GM18870 (cell line): ENCODE measurements at regions not wholly inside any gene's neighbourhood (a gene's known extent, or its start where the extent isn't known, plus 50 kb on each side); places are given as distances from the start of the nearest gene placed in this dataset.

ENCODE experiments used
- ATAC-seq: cut with Tn5 transposase; IDR thresholded peaks from one replicate; pipeline ENCODE4 v1.9.1; 2021; ENCODE audit warnings: moderate library complexity; ENCODE audit not compliant: unreplicated experiment

- no peak for ATAC-seq
Measured at GRCh38 chr3:159586571-159587202, 401.9 kb upstream of the IL12A start.

DNA sequence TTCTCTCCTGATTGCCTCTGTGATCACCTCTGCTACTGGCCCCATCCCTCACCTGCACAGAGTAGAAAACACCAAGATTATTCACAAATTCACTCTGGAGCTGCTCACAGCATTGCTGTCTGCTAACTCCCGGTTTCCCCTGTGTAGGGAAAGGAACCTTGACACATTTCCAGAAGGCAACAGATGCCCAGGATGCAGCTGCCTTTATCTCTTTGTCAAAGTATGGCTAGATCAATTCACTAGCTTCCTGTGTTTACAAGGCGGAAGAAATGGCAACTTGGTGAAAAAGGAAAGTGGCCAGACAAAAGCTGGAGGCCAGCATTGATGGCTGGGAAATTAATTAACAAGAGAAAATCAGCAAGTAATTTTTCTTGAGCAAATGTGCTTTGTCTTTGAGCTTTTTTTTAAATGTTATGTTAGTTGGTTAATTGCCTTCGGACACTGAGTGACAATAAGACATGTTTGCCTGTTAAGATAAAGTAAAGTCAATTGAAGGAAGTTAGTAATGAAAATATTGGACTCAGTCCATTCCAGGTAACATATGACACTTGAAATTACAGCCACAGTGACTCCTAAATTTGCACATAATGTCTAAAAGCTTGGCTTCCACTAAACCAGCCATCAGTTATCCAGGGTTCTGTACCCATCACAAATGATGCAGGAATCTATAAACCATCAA lies 394.6 kb upstream of the IL12A start:
- no peak for ATAC-seq

GRCh38 chr3:159600291-159600690 lies 388.3 kb upstream of the IL12A start:
- ATAC-seq: no peak

- ATAC-seq: no peak
Measured at GRCh38 chr3:159604151-159604581, 384.5 kb upstream of the IL12A start.

GRCh38 chr3:159605101-159605500 lies 383.5 kb upstream of the IL12A start:
- ATAC-seq: no peak

- ATAC-seq: no peak
Measured at GRCh38 chr3:159605776-159606175, 382.9 kb upstream of the IL12A start.

DNA sequence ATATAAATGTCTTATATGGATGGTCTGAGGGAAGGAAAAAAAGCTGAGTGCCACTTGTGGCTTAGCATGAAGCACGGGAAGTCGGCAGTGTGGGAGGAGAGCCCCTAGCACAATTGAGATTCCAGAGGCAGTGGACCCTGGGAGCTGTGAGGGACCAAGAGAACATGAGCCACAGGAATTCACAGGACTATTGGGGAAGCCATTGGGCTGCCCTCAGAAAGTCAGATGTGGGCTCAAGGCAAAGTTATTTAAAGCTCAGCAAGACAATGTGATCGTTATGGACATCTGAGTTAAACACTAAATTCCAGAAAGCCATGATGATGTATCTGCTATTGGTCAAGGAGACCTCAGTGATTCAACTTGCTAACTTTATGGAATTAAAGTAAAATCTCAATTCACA lies 380.8 kb upstream of the IL12A start:
- ATAC-seq: no peak

DNA sequence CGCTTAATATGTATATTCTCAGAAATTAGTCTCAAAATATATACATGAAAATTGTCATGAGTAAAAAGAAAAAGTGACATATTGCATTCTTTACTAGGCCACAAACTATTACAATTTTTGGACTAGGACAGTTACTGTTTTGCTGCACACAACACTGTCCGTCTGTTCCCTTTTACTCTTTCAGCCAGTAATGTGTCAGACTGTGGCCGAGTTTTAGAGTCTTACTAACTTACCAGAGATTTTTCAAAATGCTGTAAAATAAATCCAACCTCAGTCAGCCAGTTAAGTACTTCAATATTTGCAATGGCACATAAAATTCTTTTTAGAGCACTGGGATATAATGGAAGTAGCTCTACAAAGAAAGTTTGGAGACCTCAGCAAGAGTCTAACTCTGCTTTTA lies 380.3 kb upstream of the IL12A start:
- no peak for ATAC-seq

GRCh38 chr3:159609625-159610024 lies 379.0 kb upstream of the IL12A start:
- ATAC-seq: no peak

DNA sequence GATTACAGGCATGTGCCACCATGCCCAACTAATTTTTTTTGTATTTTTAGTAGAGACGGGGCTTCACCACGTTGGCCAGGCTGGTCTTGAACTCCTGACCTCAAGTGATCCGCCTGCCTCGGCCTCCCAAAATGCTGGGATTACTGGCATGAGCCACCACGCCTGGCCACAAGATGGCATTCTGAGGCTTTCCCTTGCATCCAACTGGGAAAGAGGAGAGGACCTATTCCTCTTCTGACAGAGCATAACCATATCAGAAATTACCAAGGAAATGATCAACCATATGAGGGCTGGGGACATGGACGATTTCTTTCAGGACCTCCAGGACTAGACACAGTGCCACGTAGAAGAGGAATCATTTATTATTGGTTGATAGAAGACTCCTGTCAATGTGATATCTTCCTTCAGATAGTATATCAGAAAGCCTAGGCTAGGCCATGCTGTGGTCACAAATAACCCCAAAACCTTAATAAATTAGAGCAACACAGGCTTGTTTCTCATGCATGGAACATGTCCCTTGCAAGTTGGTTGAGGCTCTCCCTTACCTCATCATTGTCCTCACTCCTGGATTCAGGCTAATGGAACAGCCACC lies 372.3 kb upstream of the IL12A start:
- ATAC-seq: no peak

DNA sequence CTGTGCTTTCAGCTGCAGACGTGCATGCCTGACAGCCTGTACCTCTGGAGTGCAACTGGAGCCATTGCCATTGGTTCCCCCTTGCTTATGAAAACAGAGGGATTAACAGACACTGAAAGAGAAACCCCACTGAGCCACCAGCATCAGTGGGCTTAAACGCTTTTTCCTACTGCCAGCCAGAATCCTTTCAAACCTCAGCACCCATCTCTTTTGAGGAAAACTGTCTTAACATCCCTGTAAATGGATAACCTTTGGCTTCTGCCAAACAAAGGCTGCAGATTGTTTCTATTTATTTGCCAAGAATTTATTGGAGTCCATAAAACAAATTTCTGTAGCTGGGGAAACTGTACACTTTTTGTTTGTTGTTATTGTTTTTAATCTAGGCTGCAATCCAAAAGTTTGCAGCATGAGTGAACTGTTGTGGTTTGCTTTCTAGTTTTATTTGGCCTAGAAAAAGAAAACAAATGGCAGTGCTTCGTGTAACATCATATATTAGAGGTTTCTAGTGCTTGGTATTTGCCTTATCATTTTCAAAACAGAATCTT lies 369.2 kb upstream of the IL12A start:
- no peak for ATAC-seq

GRCh38 chr3:159620281-159620680 lies 368.4 kb upstream of the IL12A start:
- ATAC-seq: no peak

- no peak for ATAC-seq
Measured at GRCh38 chr3:159620873-159621272, 367.8 kb upstream of the IL12A start.

DNA sequence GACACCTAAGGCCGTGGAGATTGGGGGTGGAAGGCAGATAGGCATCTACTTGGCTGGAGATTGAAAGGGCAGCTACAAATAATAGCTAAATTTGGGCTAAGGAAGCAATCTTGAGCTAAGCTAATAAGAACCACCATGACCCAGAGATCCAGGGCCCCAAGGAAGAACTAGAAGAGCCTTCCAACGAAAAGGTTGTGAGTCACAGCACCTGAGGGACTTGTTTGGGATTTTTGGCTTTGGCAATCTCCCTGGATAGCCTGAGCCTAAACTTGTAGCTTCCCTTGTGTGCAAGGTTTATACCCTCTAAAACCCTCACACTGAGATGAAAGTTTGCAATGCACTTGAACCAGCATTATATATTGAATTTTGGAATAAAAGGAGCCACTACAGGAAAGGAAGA lies 364.0 kb upstream of the IL12A start:
- ATAC-seq: no peak

DNA sequence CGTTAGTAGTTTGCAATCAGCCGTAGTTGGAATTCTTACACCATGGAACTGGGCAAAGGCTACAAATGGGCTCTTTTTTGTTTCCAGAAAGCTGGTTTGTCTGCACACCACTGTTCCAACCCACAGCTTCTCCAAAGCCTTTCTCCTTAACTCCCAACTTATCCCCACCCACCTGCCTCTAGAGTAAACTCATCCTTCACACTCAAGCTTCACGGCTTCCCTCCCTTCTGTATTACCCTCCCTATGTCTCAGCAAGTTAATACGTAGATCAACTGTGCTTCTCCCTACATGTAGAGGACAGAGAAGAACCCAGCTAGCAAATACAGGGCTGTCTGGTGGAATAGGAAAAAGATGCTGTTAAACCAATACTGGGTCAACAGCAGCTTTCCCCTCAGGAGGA lies 363.0 kb upstream of the IL12A start:
- ATAC-seq: no peak

GRCh38 chr3:159626598-159626997 lies 362.0 kb upstream of the IL12A start:
- no peak for ATAC-seq

DNA sequence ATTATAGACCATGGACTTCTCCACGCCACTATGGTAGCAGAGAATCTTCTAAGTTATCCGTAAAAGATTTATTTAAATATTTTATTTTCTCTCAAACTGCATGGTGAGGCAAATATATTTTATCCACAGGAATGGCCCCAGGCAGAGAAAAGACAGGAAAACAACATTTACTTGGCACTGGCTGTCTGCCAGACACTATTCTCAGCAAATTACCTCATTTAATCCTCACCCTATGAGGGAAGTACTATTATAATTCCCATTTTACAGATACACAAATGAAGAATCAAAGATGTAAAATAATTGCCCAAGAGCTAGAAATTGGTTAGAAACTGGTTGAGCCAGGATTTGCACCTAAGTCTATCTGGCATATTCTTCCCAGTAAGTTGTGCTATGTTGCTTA lies 361.4 kb upstream of the IL12A start:
- no peak for ATAC-seq

- no peak for ATAC-seq
Measured at GRCh38 chr3:159627634-159628033, 361.0 kb upstream of the IL12A start.

- ATAC-seq: no peak
Measured at GRCh38 chr3:159629329-159630084, 359.1 kb upstream of the IL12A start.

- ATAC-seq: no peak
Measured at GRCh38 chr3:159631226-159631625, 357.4 kb upstream of the IL12A start.

DNA sequence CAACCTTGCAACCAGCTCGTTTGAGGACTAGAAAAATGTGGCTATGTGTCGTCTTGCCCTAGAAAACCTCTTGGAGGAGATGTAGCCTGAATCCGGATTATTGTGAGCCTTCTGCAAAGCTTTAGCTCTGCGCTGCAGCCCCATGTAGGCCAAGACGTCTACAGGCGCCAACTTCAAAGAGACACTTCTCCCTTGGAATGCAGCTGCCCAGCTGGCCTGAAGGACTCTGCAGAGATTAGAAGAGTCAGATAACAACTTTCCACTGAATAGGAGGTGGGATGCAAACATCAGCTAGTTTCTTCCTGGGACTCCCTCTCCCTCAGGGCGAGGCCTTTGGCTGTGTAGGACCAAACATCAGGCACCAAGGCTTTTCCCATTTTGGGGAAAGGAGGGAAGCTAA lies 356.5 kb upstream of the IL12A start:
- ATAC-seq: no peak
